ENCODE measurements at regions not wholly inside any gene's neighbourhood (a gene's known extent, or its start where the extent isn't known, plus 50 kb on each side); places are given as distances from the start of the nearest gene placed in this dataset.

- DNase-seq (ENCODE audit: low spot score in 2 of 2) (no peak), ATAC-seq (no peak)
- Mint-ChIP-seq H3K4me1 (no peaks in the 10 kb centered on the region), H3K9me3 (no peaks in the 10 kb centered on the region), H3K27ac (no peak overlapping the region), H3K36me3 (no peaks in the 10 kb centered on the region), H3K4me3 (no peak overlapping the region)
Observed at GRCh38 chr2:11988691-11989353, 242.4 kb downstream of the LPIN1 start.

GRCh38 chr2:11989354-11989703 is 242.9 kb downstream of the LPIN1 start:
- no peak for ATAC-seq
- H3K4me3 Mint-ChIP-seq: no peak overlapping the region
- no peaks in the 10 kb centered on the region for H3K4me1 Mint-ChIP-seq
- DNase-seq (ENCODE audit: low spot score in 2 of 2): no peak
- H3K9me3 Mint-ChIP-seq: peaks cover under 1% of the 10 kb centered on the region
- no peaks in the 10 kb centered on the region for H3K36me3 Mint-ChIP-seq
- no peak overlapping the region for H3K27ac Mint-ChIP-seq

GRCh38 chr2:11990576-11990975 is 244.1 kb downstream of the LPIN1 start:
- no peak for DNase-seq (ENCODE audit: low spot score in 2 of 2)
- Mint-ChIP-seq H3K9me3 (peaks cover 6% of the 10 kb centered on the region), H3K27ac (no peak overlapping the region), H3K4me3 (no peak overlapping the region), H3K36me3 (no peaks in the 10 kb centered on the region), H3K4me1 (no peaks in the 10 kb centered on the region)
- no peak for ATAC-seq

- no peaks in the 10 kb centered on the region for H3K36me3 Mint-ChIP-seq
- ATAC-seq (no peak), DNase-seq (ENCODE audit: low spot score in 2 of 2) (peak in 1 of 2 donors; percentile 30)
- H3K9me3 Mint-ChIP-seq: peaks cover 7% of the 10 kb centered on the region
- no peak overlapping the region for H3K27ac Mint-ChIP-seq
- no peak overlapping the region for H3K4me3 Mint-ChIP-seq
- H3K4me1 Mint-ChIP-seq: peaks cover 5% of the 10 kb centered on the region
Observed at GRCh38 chr2:11993749-11994148, 247.3 kb downstream of the LPIN1 start.

GRCh38 chr2:11995456-11995855 is 249.0 kb downstream of the LPIN1 start:
- H3K36me3 Mint-ChIP-seq: no peaks in the 10 kb centered on the region
- no peak for ATAC-seq
- H3K27ac Mint-ChIP-seq: no peak overlapping the region
- DNase-seq (ENCODE audit: low spot score in 2 of 2): no peak
- no peak overlapping the region for H3K4me3 Mint-ChIP-seq
- H3K4me1 Mint-ChIP-seq: peaks cover 5% of the 10 kb centered on the region
- peaks cover 7% of the 10 kb centered on the region for H3K9me3 Mint-ChIP-seq

- DNase-seq (ENCODE audit: low spot score in 2 of 2) (no peak), ATAC-seq (peak; percentile 58)
Observed at GRCh38 chr2:11996618-11997017, 250.2 kb downstream of the LPIN1 start.

GRCh38 chr2:11997142-11997541 is 250.7 kb downstream of the LPIN1 start:
- Mint-ChIP-seq H3K27ac (no peak overlapping the region), H3K4me3 (no peak overlapping the region), H3K9me3 (peaks cover 7% of the 10 kb centered on the region), H3K4me1 (peaks cover 5% of the 10 kb centered on the region), H3K36me3 (no peaks in the 10 kb centered on the region)
- no peak for DNase-seq (ENCODE audit: low spot score in 2 of 2)
- ATAC-seq: peak; percentile 64

More at GRCh38 chr2:11996618-11997017, 250.2 kb downstream of the LPIN1 start:
- no peak overlapping the region for H3K27ac Mint-ChIP-seq
- H3K4me3 Mint-ChIP-seq: no peak overlapping the region
- no peaks in the 10 kb centered on the region for H3K36me3 Mint-ChIP-seq
- peaks cover 5% of the 10 kb centered on the region for H3K4me1 Mint-ChIP-seq
- peaks cover 7% of the 10 kb centered on the region for H3K9me3 Mint-ChIP-seq

GRCh38 chr2:11998218-11998617 is 251.8 kb downstream of the LPIN1 start:
- H3K27ac Mint-ChIP-seq: no peak overlapping the region
- peaks cover 5% of the 10 kb centered on the region for H3K4me1 Mint-ChIP-seq
- H3K4me3 Mint-ChIP-seq: no peak overlapping the region
- peaks cover 7% of the 10 kb centered on the region for H3K9me3 Mint-ChIP-seq
- DNase-seq (ENCODE audit: low spot score in 2 of 2) (no peak), ATAC-seq (no peak)
- H3K36me3 Mint-ChIP-seq: no peaks in the 10 kb centered on the region

- Mint-ChIP-seq H3K4me3 (no peak overlapping the region), H3K36me3 (no peaks in the 10 kb centered on the region), H3K9me3 (peaks cover 7% of the 10 kb centered on the region), H3K4me1 (peaks cover 5% of the 10 kb centered on the region), H3K27ac (no peak overlapping the region)
- DNase-seq (ENCODE audit: low spot score in 2 of 2) (no peak), ATAC-seq (no peak)
Observed at GRCh38 chr2:11998626-11999378, 252.4 kb downstream of the LPIN1 start.

- no peak for DNase-seq (ENCODE audit: low spot score in 2 of 2)
- no peaks in the 10 kb centered on the region for H3K36me3 Mint-ChIP-seq
- H3K4me3 Mint-ChIP-seq: no peak overlapping the region
- no peak overlapping the region for H3K27ac Mint-ChIP-seq
- ATAC-seq: no peak
- H3K9me3 Mint-ChIP-seq: no peaks in the 10 kb centered on the region
- peaks cover 16% of the 10 kb centered on the region for H3K4me1 Mint-ChIP-seq
Observed at GRCh38 chr2:12001621-12002020, 255.2 kb downstream of the LPIN1 start.

GRCh38 chr2:12002215-12002614 is 255.8 kb downstream of the LPIN1 start:
- H3K9me3 Mint-ChIP-seq: no peaks in the 10 kb centered on the region
- peaks cover 16% of the 10 kb centered on the region for H3K4me1 Mint-ChIP-seq
- no peak overlapping the region for H3K27ac Mint-ChIP-seq
- no peaks in the 10 kb centered on the region for H3K36me3 Mint-ChIP-seq
- DNase-seq (ENCODE audit: low spot score in 2 of 2) (no peak), ATAC-seq (no peak)
- no peak overlapping the region for H3K4me3 Mint-ChIP-seq

GRCh38 chr2:12004713-12005112 is 258.3 kb downstream of the LPIN1 start:
- DNase-seq (ENCODE audit: low spot score in 2 of 2) (no peak), ATAC-seq (no peak)
- Mint-ChIP-seq H3K9me3 (no peaks in the 10 kb centered on the region), H3K27ac (no peak overlapping the region), H3K4me3 (no peak overlapping the region), H3K36me3 (no peaks in the 10 kb centered on the region), H3K4me1 (peaks cover 15% of the 10 kb centered on the region)

- DNase-seq (ENCODE audit: low spot score in 2 of 2) (peak; percentile 41 to 81), ATAC-seq (peak; percentile 99)
- no peak overlapping the region for H3K27ac Mint-ChIP-seq
- H3K9me3 Mint-ChIP-seq: no peaks in the 10 kb centered on the region
- H3K4me1 Mint-ChIP-seq: peaks cover 17% of the 10 kb centered on the region
- H3K4me3 Mint-ChIP-seq: no peak overlapping the region
- H3K36me3 Mint-ChIP-seq: no peaks in the 10 kb centered on the region
Observed at GRCh38 chr2:12005886-12006681, 259.7 kb downstream of the LPIN1 start.

GRCh38 chr2:12006850-12007249 is 260.4 kb downstream of the LPIN1 start:
- Mint-ChIP-seq H3K9me3 (no peaks in the 10 kb centered on the region), H3K27ac (no peak overlapping the region), H3K36me3 (no peaks in the 10 kb centered on the region), H3K4me3 (no peak overlapping the region), H3K4me1 (peaks cover 17% of the 10 kb centered on the region)
- ATAC-seq: no peak
- no peak for DNase-seq (ENCODE audit: low spot score in 2 of 2)

- peaks cover 17% of the 10 kb centered on the region for H3K4me1 Mint-ChIP-seq
- DNase-seq (ENCODE audit: low spot score in 2 of 2): no peak
- H3K4me3 Mint-ChIP-seq: no peak overlapping the region
- H3K27ac Mint-ChIP-seq: no peak overlapping the region
- no peaks in the 10 kb centered on the region for H3K36me3 Mint-ChIP-seq
- no peak for ATAC-seq
- H3K9me3 Mint-ChIP-seq: no peaks in the 10 kb centered on the region
Observed at GRCh38 chr2:12007282-12007681, 260.9 kb downstream of the LPIN1 start.

Measured in stimulated activated effector memory CD8-positive, alpha-beta T cell treated with anti-CD3 and anti-CD28 coated beads, Interleukin-12 subunit alpha, Interleukin-12 subunit beta, amount 100 ng/mL, for 72 hours (primary cell).